Ectodermal cell (in vitro differentiated cells): ENCODE measurements at regions not wholly inside any gene's neighbourhood (a gene's known extent, or its start where the extent isn't known, plus 50 kb on each side); places are given as distances from the start of the nearest gene placed in this dataset.

Experiments used
- H3K27ac ChIP-seq: 2 replicates; pipeline ENCODE4 v1.7.0; 2013; ENCODE audit warnings: mild to moderate bottlenecking, low read depth, low read length; ENCODE audit not compliant: insufficient read depth, poor library complexity, severe bottlenecking
- H3K27me3 ChIP-seq: 2 replicates; pipeline ENCODE4 v1.7.0; 2013; ENCODE audit warnings: mild to moderate bottlenecking, low read length; ENCODE audit not compliant: insufficient read depth, control insufficient read depth, poor library complexity, severe bottlenecking
- H3K36me3 ChIP-seq: one replicate; pipeline ENCODE4 v1.7.0; 2013; ENCODE audit warnings: low read length; ENCODE audit not compliant: control insufficient read depth, insufficient read depth
- H3K4me1 ChIP-seq: one replicate; pipeline ENCODE4 v1.7.0; 2013; ENCODE audit warnings: low read length; ENCODE audit not compliant: control insufficient read depth, insufficient read depth
- H3K4me3 ChIP-seq: 2 replicates; pipeline ENCODE4 v1.7.0; 2013; ENCODE audit warnings: low read depth, low read length, control low read depth; ENCODE audit not compliant: insufficient read depth
- H3K9me3 ChIP-seq: 2 replicates; pipeline ENCODE4 v1.7.0; 2013; ENCODE audit warnings: mild to moderate bottlenecking, low read length, moderate library complexity; ENCODE audit not compliant: control insufficient read depth
- WGBS, 2 experiments: methylation state at CpG; one replicate each; pipeline ENCODE4 v1.1.7; 2013; ENCODE audit warnings: missing lambda C conversion rate in 2 of 2; 5-methylcytosine and 5-hydroxymethylcytosine counted together

- Histone ChIP-seq H3K36me3 (no peaks in the 10 kb centered on the region), H3K4me3 (no peak overlapping the region), H3K27me3 (no peaks in the 10 kb centered on the region), H3K27ac (no peak overlapping the region), H3K4me1 (no peaks in the 10 kb centered on the region), H3K9me3 (no peaks in the 10 kb centered on the region)
- 100% methylated on average over 2 of the region's 2 CpGs; no CpG with 5 or more reads in 1 of the 2 experiments for WGBS, 2 experiments
Observed at GRCh38 chr9:81513059-81513458, 176.3 kb downstream of the TLE1 start.

- Histone ChIP-seq H3K9me3 (no peaks in the 10 kb centered on the region), H3K4me3 (no peak overlapping the region), H3K27me3 (no peaks in the 10 kb centered on the region), H3K36me3 (no peaks in the 10 kb centered on the region), H3K27ac (no peak overlapping the region), H3K4me1 (no peaks in the 10 kb centered on the region)
- WGBS, 2 experiments, result 89% methylated on average over 1 of the region's 1 CpG; no CpG with 5 or more reads in 1 of the 2 experiments
Observed at GRCh38 chr9:81512641-81513040, 176.7 kb downstream of the TLE1 start.

GRCh38 chr9:81508476-81508875, 180.9 kb downstream of the TLE1 start:
- Histone ChIP-seq H3K27me3 (no peaks in the 10 kb centered on the region), H3K4me3 (no peak overlapping the region), H3K27ac (no peak overlapping the region), H3K9me3 (no peaks in the 10 kb centered on the region), H3K36me3 (no peaks in the 10 kb centered on the region), H3K4me1 (no peaks in the 10 kb centered on the region)
- 96 to 97% methylated on average over 12 of the region's 12 CpGs for WGBS, 2 experiments

DNA sequence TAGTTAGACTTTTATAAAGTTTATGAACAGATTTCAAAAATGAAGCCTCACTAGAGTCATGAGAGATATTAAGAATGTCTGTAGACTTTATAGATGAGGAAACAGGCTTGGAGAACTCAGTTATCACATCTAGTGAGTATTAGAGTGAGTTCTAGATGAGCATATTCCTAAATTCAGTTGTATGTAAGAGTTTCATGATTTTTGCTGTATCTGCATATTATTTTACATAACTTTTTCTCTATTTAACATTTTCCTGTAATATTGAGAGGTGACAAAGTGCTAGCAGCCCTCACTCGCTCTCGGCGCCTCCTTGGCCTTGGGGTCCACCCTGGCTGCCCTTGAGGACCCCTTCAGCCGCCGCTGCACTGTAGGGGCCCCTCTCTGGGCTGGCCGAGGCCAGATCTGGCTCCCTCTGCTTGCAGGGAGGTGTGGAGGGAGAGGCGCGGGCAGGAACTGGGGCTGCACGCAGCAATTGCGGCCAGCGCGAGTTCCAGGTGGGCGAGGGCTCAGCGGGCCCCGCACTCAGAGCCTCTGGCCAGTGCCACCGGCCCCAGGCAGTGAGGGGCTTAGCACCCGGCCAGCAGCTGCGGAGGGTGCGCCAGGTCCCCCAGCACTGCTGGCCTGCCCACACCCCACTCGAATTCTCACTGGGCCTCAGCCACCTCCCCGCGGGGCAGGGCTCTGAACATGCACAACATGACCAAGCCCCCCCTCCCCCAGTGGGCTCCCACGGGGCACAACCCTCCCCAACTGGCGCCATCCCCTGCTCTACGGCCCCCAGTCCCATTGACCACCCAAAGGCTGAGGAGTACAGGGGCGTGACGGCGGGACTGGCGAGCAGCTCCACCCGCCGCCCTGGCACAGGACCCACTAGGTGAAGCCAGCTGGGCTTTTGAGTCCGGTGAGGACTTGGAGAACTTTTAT, 182.1 kb downstream of the TLE1 start:
- WGBS, 2 experiments, result 90 to 92% methylated on average over 32 of the region's 32 CpGs
- Histone ChIP-seq H3K4me1 (no peaks in the 10 kb centered on the region), H3K9me3 (no peaks in the 10 kb centered on the region), H3K36me3 (no peaks in the 10 kb centered on the region), H3K4me3 (no peak overlapping the region), H3K27me3 (no peaks in the 10 kb centered on the region), H3K27ac (no peak overlapping the region)

DNA sequence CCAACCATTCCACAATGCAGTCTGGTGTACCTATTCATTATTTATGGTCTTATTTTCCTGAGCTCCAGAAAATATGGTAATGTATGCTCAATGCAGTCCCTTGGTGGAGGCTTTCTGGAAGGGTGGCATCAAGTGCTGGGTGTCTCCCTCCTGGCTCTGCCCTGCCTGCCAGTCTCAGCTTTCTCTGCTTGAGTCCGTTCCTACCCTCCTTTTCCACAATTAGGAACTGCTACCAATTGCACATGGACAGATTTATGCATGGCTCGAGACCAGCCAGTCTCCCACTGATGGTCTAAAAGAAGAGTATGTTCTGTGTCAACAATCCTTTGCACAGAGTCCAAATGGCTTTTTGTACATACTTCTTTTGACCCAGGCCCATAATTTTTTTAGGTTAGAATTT, 189.8 kb downstream of the TLE1 start:
- Histone ChIP-seq H3K4me3 (no peak overlapping the region), H3K9me3 (no peaks in the 10 kb centered on the region), H3K4me1 (no peaks in the 10 kb centered on the region), H3K27me3 (no peaks in the 10 kb centered on the region), H3K36me3 (no peaks in the 10 kb centered on the region), H3K27ac (no peak overlapping the region)
- 90 to 95% methylated on average over 2 of the region's 2 CpGs for WGBS, 2 experiments

DNA sequence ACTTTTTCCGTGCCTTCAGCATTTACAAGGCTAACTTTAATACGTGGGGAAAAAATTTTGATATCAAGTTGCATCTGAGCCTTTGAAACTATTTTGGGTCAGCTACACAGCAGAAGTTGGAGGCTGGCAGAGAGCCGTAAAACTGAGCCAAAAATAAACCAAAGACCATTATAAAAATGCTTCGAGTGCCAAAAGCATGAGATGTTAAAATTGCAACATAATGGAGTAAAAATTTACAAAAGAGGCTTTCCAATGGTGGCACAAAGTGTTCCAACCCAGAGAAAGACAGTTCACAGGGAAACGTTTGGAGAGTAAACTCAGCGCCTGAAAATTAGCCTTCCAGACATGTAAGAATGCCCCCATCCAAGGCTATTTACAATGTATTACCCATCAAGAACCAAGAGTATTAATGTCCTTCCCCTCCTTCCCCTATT, 190.3 kb downstream of the TLE1 start:
- Histone ChIP-seq H3K36me3 (no peaks in the 10 kb centered on the region), H3K4me1 (no peaks in the 10 kb centered on the region), H3K27ac (no peak overlapping the region), H3K27me3 (no peaks in the 10 kb centered on the region), H3K4me3 (no peak overlapping the region), H3K9me3 (no peaks in the 10 kb centered on the region)
- 94 to 96% methylated on average over 6 of the region's 6 CpGs for WGBS, 2 experiments

DNA sequence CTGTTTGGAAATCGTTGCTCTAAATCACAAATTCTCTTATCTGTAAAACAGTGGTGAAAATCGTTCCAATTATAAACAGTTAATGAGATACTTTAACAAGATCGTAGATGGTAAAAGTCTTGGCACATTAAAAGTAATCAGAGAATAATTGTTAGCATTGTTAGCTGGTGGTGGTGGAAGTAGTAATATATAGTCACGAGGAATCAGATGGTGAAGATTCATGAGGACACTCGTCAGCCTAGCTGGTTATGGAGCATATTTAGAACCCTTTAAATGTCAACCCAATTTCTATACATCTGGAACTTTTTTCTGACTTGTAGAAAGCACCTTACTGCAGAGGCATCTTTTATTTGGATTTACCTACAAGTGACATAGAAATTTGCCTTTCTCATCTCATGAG, 190.8 kb downstream of the TLE1 start:
- Histone ChIP-seq H3K27ac (no peak overlapping the region), H3K9me3 (no peaks in the 10 kb centered on the region), H3K36me3 (no peaks in the 10 kb centered on the region), H3K27me3 (no peaks in the 10 kb centered on the region), H3K4me1 (no peaks in the 10 kb centered on the region), H3K4me3 (no peak overlapping the region)
- 86 to 94% methylated on average over 5 of the region's 5 CpGs for WGBS, 2 experiments

DNA sequence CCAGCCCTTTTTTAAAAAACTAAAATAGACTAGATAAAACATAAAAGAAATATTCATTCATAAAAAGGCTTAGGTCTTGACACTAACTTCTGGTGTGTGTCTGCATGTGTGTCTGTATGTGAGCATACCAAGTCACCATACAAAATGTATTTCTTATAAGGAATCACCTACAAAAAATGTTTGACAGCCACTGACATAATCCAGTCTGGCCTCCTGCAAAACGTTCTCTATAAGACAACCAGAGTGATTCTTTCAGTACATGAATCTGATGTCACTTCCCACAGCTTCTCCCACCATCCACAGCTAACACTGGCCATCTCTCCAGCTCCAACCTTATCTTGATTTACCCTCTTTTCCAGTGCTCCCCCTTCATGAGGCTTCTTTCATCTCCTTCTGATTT, 192.3 kb downstream of the TLE1 start:
- H3K4me3 ChIP-seq, result no peak overlapping the region
- H3K4me1 ChIP-seq, result no peaks in the 10 kb centered on the region
- no peaks in the 10 kb centered on the region for H3K27me3 ChIP-seq
- H3K27ac ChIP-seq, result no peak overlapping the region
- WGBS, 2 experiments, result 81 to 84% methylated on average over 1 of the region's 1 CpG
- H3K9me3 ChIP-seq, result no peaks in the 10 kb centered on the region
- no peaks in the 10 kb centered on the region for H3K36me3 ChIP-seq

- Histone ChIP-seq H3K27ac (no peak overlapping the region), H3K4me3 (no peak overlapping the region), H3K27me3 (no peaks in the 10 kb centered on the region), H3K9me3 (no peaks in the 10 kb centered on the region), H3K36me3 (no peaks in the 10 kb centered on the region), H3K4me1 (no peaks in the 10 kb centered on the region)
- 86 to 96% methylated on average over 1 of the region's 1 CpG for WGBS, 2 experiments
Observed at GRCh38 chr9:81492710-81493447, 196.5 kb downstream of the TLE1 start.

DNA sequence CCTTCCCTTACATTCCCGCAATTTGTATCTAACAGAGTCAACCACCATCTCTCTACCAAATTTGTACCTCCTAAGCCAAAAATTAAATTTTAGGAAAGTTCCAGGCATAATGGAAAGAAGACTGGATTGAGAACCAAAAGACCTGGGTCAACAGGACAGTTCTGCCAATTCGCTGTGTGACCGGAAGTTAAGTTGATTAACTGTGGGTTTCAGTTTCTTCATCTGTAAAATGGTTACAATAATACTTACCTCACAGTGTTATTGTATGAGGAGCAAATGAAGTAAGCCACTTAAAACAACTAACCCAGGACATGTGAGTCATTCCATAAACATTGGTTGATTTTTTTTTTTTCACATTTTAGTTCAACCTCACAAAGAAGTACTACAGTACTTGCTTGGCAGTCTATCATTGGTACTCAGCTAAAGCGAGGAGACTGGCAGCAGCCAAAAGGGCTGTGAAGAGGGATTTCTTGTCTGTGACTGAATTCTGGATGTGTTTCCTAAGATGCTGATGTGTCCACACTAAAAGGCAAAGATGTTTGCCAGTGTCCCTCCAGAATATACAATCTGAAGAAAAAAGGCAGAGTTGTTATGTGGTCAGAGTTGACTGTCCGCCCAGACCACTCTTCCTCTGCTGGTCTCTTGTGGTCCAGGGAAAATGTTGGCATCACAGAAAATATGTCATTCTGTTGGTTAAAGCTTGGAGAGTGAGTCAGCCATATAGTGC, 198.6 kb downstream of the TLE1 start:
- Histone ChIP-seq H3K27ac (no peak overlapping the region), H3K36me3 (no peaks in the 10 kb centered on the region), H3K27me3 (no peaks in the 10 kb centered on the region), H3K4me3 (no peak overlapping the region), H3K9me3 (no peaks in the 10 kb centered on the region), H3K4me1 (no peaks in the 10 kb centered on the region)
- WGBS, 2 experiments, result 91 to 98% methylated on average over 5 of the region's 5 CpGs
